SH-SY5Y (cell line): ENCODE measurements at regions not wholly inside any gene's neighbourhood (a gene's known extent, or its start where the extent isn't known, plus 50 kb on each side); places are given as distances from the start of the nearest gene placed in this dataset.

Experiments
- GATA2 ChIP-seq: IDR thresholded peaks from 2 replicates; pipeline ENCODE4 v1.6.1; 2011; ENCODE audit warnings: mild to moderate bottlenecking, low read depth, low read length
- GATA3 ChIP-seq: IDR thresholded peaks from 2 replicates; pipeline ENCODE4 v1.6.1; 2011; ENCODE audit warnings: low read depth, mild to moderate bottlenecking, low read length, moderate library complexity

GRCh38 chr3:40660554-40660953 is 135.8 kb downstream of the ZNF621 start:
- TF ChIP-seq GATA3 (no peak), GATA2 (no peak)

- TF ChIP-seq GATA3 (no peak), GATA2 (no peak)
Observed at GRCh38 chr3:40661284-40661683, 136.5 kb downstream of the ZNF621 start.

- TF ChIP-seq GATA2 (no peak), GATA3 (no peak)
Observed at GRCh38 chr3:40663280-40663679, 138.5 kb downstream of the ZNF621 start.

GRCh38 chr3:40669176-40669575 is 144.4 kb downstream of the ZNF621 start:
- TF ChIP-seq GATA3 = no peak
- TF ChIP-seq GATA2 = no peak

- no peak for TF ChIP-seq GATA2
- no peak for TF ChIP-seq GATA3
Observed at GRCh38 chr3:40672861-40673260, 148.1 kb downstream of the ZNF621 start.

GRCh38 chr3:40677321-40677720 is 152.6 kb downstream of the ZNF621 start:
- TF ChIP-seq GATA3 (no peak), GATA2 (no peak)

GRCh38 chr3:40677749-40678148 is 153.0 kb downstream of the ZNF621 start:
- TF ChIP-seq GATA2 (no peak), GATA3 (no peak)

GRCh38 chr3:40679290-40679689 is 154.5 kb downstream of the ZNF621 start:
- TF ChIP-seq GATA2 (no peak), GATA3 (no peak)

GRCh38 chr3:40680685-40681657 is 156.2 kb downstream of the ZNF621 start:
- TF ChIP-seq GATA2 = no peak
- no peak for TF ChIP-seq GATA3

- TF ChIP-seq GATA2 (no peak), GATA3 (no peak)
Observed at GRCh38 chr3:40681658-40682055, 156.9 kb downstream of the ZNF621 start.

GRCh38 chr3:40689837-40690236 is 165.1 kb downstream of the ZNF621 start:
- TF ChIP-seq GATA2 (no peak), GATA3 (no peak)

GRCh38 chr3:40690749-40691451 is 166.1 kb downstream of the ZNF621 start:
- TF ChIP-seq GATA2 (no peak), GATA3 (no peak)

GRCh38 chr3:40691452-40691861 is 166.7 kb downstream of the ZNF621 start:
- TF ChIP-seq GATA2 (no peak), GATA3 (no peak)

GRCh38 chr3:40695848-40696247 is 171.1 kb downstream of the ZNF621 start:
- TF ChIP-seq GATA2 (no peak), GATA3 (no peak)
